ENCODE measurements at regions not wholly inside any gene's neighbourhood (a gene's known extent, or its start where the extent isn't known, plus 50 kb on each side); places are given as distances from the start of the nearest gene placed in this dataset.

GRCh38 chr5:145683431-145683830 lies 151.7 kb downstream of the PRELID2 start:
- H3K4me2 ChIP-seq (ENCODE audit: low read length), result no peak overlapping the region
- TF ChIP-seq CTCF (IDR thresholded peaks at IDR 0.05), result no peak
- H3K9ac ChIP-seq, result no peak overlapping the region
- no peaks in the 10 kb centered on the region for H3K27me3 ChIP-seq (ENCODE audit: control insufficient read depth, insufficient read depth, low read length)
- no peak overlapping the region for H3K4me3 ChIP-seq (ENCODE audit: low read depth, low read length)
- no peak overlapping the region for H2AFZ ChIP-seq
- H3K4me1 ChIP-seq, result no peaks in the 10 kb centered on the region
- no peaks in the 10 kb centered on the region for H3K9me3 ChIP-seq (ENCODE audit: control insufficient read depth, low read length)
- no peak overlapping the region for H3K27ac ChIP-seq
- H3K36me3 ChIP-seq (ENCODE audit: control insufficient read depth, insufficient read depth, low read length), result no peaks in the 10 kb centered on the region
- no peaks in the 10 kb centered on the region for H3K79me2 ChIP-seq

DNA sequence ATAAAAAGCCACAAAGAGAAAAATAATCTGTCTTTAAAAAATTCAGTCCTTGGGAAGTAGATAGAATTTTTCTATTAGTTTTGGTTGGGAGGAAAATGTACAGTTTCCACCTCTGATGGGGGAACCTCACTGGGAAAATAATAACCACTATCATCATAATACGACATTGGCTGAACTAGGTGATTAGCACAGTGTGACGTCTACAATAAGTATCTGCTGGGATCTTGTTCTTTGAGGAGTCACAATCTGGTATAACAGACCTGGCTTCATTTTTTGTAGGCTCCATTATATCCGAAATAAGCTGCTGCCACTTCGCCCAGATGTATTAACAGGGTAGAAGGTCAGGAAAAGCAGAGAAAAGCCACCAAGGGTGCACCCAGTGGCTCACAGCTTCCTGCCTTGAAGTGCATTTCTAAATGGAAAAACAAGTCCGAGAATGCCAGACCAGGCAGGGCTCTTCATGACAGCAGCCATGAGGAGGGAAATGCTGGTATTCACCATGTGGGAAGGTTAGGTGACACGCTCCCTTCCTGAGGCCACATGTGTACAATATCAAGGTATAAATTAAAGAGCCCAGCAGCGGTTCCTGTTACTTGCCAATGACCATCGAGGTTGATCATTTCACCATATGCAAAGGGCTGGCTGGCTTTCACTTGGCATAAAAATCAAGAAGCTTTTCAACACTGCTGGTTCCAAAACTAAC lies 152.8 kb downstream of the PRELID2 start:
- H3K36me3 ChIP-seq (ENCODE audit: control insufficient read depth, insufficient read depth, low read length), result no peaks in the 10 kb centered on the region
- no peaks in the 10 kb centered on the region for H3K4me1 ChIP-seq
- H3K79me2 ChIP-seq, result no peaks in the 10 kb centered on the region
- H3K9me3 ChIP-seq (ENCODE audit: control insufficient read depth, low read length), result no peaks in the 10 kb centered on the region
- no peak overlapping the region for H2AFZ ChIP-seq
- H3K27ac ChIP-seq, result no peak overlapping the region
- no peaks in the 10 kb centered on the region for H3K27me3 ChIP-seq (ENCODE audit: control insufficient read depth, insufficient read depth, low read length)
- no peak overlapping the region for H3K4me2 ChIP-seq (ENCODE audit: low read length)
- TF ChIP-seq CTCF (IDR thresholded peaks at IDR 0.05), result no peak
- H3K9ac ChIP-seq, result no peak overlapping the region
- H3K4me3 ChIP-seq (ENCODE audit: low read depth, low read length), result no peak overlapping the region

DNA sequence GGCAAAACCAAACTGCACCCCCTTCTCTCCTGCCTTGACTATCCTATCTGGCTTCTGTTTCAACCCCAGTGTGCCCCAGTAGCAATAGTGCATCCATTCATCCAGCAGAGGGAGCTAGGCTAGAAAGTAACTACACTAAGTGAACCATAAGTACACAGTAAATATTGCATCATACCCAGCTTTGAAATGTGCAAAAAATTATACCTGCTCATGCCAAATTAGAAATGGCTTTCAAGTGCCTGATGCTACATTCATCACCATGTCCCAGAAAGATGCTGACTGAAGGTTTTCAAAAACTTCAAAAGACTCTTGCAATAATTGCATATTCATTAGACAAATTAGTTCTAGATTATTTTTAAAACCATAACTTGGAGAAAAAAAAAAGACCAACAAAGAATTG lies 153.5 kb downstream of the PRELID2 start:
- Histone ChIP-seq H3K79me2 (no peaks in the 10 kb centered on the region), H3K4me3 (ENCODE audit: low read depth, low read length) (no peak overlapping the region), H3K36me3 (ENCODE audit: control insufficient read depth, insufficient read depth, low read length) (no peaks in the 10 kb centered on the region), H3K27ac (no peak overlapping the region), H3K4me1 (no peaks in the 10 kb centered on the region), H3K9me3 (ENCODE audit: control insufficient read depth, low read length) (no peaks in the 10 kb centered on the region), H2AFZ (no peak overlapping the region), H3K4me2 (ENCODE audit: low read length) (no peak overlapping the region), H3K27me3 (ENCODE audit: control insufficient read depth, insufficient read depth, low read length) (no peaks in the 10 kb centered on the region), H3K9ac (no peak overlapping the region)
- TF ChIP-seq CTCF (IDR thresholded peaks at IDR 0.05), result peak; percentile 68

DNA sequence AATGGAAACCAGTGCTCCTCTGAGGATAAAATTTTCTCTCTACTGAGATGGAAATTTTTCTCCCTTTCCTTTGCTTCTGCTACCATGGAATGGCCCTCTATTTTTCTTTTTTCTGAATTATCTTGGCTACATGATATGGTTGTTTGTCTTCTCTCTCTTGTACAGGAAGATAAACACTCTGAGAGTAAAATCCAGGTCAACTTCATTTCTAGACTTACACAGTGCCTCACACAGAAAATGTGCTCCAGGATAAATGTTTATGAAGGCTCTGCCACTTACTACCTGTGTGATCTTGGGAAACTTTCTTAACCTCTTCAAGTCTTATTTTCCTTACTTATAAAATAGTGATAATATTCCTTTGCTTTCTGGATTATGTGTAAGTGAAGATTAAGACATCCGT lies 153.9 kb downstream of the PRELID2 start:
- H3K4me2 ChIP-seq (ENCODE audit: low read length), result no peak overlapping the region
- no peak overlapping the region for H3K4me3 ChIP-seq (ENCODE audit: low read depth, low read length)
- no peaks in the 10 kb centered on the region for H3K79me2 ChIP-seq
- TF ChIP-seq CTCF (IDR thresholded peaks at IDR 0.05), result no peak
- no peak overlapping the region for H3K9ac ChIP-seq
- no peak overlapping the region for H3K27ac ChIP-seq
- no peaks in the 10 kb centered on the region for H3K4me1 ChIP-seq
- peak overlapping the region; percentile 14 for H2AFZ ChIP-seq
- no peaks in the 10 kb centered on the region for H3K9me3 ChIP-seq (ENCODE audit: control insufficient read depth, low read length)
- H3K36me3 ChIP-seq (ENCODE audit: control insufficient read depth, insufficient read depth, low read length), result no peaks in the 10 kb centered on the region
- no peaks in the 10 kb centered on the region for H3K27me3 ChIP-seq (ENCODE audit: control insufficient read depth, insufficient read depth, low read length)

- Histone ChIP-seq H3K9me3 (ENCODE audit: control insufficient read depth, low read length) (no peaks in the 10 kb centered on the region), H3K79me2 (no peaks in the 10 kb centered on the region), H3K4me1 (no peaks in the 10 kb centered on the region), H3K4me2 (ENCODE audit: low read length) (no peak overlapping the region), H2AFZ (peak overlapping the region; percentile 14), H3K27ac (no peak overlapping the region), H3K9ac (no peak overlapping the region), H3K36me3 (ENCODE audit: control insufficient read depth, insufficient read depth, low read length) (no peaks in the 10 kb centered on the region), H3K27me3 (ENCODE audit: control insufficient read depth, insufficient read depth, low read length) (no peaks in the 10 kb centered on the region), H3K4me3 (ENCODE audit: low read depth, low read length) (no peak overlapping the region)
- TF ChIP-seq CTCF (IDR thresholded peaks at IDR 0.05), result no peak
Observed at GRCh38 chr5:145680767-145681166, 154.4 kb downstream of the PRELID2 start.

Measured in parathyroid adenoma (tissue), 2 donors.